ENCODE measurements at regions not wholly inside any gene's neighbourhood (a gene's known extent, or its start where the extent isn't known, plus 50 kb on each side); places are given as distances from the start of the nearest gene placed in this dataset.

DNA sequence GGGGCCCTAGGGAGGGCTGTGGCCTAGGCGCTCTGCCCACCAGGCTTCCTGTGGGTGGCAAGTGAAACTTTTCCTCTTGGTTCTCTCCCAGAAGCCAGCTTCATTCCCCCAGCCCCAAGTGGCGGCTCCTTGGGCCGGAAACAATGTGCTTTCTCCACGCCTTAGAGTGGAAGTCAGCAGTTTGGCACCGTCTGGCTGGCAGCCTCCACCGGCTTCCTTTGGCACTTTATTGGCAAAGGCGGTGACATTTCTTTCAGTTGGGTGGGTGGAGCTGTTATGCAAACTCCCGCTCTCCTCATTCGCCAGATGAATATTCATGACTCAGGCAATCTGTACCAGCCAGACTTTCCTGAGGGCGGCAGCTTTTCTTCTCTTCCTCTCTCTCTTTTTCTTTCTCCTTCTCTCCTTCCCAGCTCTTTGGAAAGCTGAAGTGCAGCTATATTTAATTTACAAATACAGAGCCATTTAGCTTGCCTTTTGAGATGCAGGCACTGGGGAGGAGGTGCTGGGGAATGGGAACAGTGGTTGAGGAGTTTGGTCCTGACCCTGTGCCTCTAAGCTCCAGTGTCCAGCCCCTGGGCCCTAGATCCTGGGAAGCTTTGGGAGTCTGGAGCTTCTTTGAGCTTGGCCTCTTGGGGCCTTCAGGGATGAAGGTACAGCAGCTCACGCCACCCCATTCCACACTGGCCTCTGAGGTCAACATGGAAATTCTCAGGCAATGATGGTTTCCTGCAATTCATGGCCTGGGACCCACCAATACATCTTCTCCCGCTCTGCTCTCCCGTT, 67.8 kb upstream of the POU3F1 start:
- TF ChIP-seq, protein P1, sequence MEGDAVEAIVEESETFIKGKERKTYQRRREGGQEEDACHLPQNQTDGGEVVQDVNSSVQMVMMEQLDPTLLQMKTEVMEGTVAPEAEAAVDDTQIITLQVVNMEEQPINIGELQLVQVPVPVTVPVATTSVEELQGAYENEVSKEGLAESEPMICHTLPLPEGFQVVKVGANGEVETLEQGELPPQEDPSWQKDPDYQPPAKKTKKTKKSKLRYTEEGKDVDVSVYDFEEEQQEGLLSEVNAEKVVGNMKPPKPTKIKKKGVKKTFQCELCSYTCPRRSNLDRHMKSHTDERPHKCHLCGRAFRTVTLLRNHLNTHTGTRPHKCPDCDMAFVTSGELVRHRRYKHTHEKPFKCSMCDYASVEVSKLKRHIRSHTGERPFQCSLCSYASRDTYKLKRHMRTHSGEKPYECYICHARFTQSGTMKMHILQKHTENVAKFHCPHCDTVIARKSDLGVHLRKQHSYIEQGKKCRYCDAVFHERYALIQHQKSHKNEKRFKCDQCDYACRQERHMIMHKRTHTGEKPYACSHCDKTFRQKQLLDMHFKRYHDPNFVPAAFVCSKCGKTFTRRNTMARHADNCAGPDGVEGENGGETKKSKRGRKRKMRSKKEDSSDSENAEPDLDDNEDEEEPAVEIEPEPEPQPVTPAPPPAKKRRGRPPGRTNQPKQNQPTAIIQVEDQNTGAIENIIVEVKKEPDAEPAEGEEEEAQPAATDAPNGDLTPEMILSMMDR (conservative IDR thresholded peaks at IDR 0.05), result no peak
- TF ChIP-seq EZH2 (IDR thresholded peaks at IDR 0.05; ENCODE audit: low read depth), result no peak

All from PC-9 (cell line).